Superior temporal gyrus (tissue), 1 donor: ENCODE measurements at regions not wholly inside any gene's neighbourhood (a gene's known extent, or its start where the extent isn't known, plus 50 kb on each side); places are given as distances from the start of the nearest gene placed in this dataset.
"Not testable (repeated sequence)": the region's sequence is repeated elsewhere in the genome, so short reads cannot be mapped to it uniquely, and the experiment has no call there.

ENCODE experiments used
- DNase-seq: peaks from one replicate; pipeline ENCODE4 v3.0.0-alpha.2; 2016; ENCODE audit errors: extremely low spot score

DNA sequence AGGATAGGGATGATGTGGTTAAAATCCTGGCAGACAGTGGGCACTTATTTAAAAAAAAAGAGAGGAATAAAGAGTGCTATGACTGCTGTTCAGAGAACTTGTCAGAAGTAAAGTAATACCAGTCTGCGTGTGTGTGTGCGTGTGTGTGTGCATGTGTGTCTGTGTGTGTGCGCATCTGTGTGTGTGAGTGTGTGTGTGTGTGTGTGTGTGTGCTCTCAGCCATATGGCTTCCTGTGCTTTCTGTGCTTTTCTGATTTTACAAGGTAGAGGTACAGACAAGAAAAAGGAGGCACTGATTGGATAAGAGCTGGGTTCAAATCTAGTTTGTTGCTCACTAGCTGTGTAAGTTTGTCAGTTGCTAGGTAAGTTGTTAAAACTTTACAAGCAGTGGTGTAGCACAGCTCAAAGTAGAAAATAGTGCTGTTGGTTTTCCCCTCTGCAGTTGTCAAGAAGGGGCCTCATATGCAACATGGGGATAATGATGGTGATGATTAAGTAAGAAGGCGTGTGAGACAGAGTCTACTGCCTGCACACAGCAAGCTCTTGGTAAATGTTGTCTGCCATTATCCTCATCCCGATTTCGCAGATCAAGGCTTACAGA, 155.3 kb upstream of the ZNF217 start:
- no peak for DNase-seq

- no peak for DNase-seq
Observed at GRCh38 chr20:53748176-53748575, 154.5 kb upstream of the ZNF217 start.

DNA sequence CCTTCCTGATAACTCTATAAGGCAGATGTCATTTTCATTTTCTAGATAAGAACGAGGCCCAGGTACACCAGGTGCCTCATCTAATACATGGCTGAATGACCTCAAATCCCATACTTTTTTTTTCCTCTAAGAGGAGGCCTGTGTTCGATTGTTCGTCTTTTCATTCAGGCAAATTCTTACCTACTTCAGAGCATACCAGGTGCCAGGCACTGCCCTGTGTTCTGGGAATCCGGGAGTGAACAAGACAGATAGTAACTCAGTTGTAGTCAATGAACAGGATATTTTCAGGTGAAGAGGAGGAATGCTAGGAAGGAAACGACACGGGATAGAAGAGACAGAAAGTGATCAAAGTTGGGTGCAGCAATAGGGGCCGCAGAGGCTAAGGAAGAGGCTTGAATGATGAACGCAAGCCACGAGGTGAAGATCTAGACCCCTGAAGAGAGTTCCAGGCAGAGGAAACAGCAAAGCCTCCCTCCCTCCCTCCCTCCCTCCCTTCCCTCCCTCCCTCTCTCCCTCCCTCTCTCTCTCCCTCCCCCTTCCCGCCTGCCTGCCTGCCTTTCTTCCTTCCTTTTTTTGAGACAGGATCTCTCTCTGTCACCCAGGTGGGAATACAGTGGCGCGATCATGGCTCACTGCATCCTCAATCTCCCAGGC, 150.1 kb upstream of the ZNF217 start:
- no peak for DNase-seq

DNA sequence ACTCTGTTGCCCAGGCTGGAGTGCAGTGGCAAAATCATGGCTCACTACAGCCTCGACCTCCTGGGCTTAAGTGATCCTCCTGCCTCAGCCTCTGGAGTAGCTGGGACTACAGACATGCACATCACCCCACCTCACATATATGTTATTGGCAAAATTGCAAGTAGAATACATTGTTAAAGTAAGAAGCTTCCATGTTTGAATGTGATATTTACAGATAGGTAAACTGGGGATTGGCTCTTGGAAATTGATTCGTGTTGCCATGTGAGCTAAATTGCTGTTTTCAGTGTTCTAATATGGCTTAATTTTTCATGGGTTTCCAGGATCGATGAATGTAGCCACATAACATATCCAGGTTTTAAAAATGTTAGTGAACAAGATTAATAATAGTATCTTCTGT, 149.0 kb upstream of the ZNF217 start:
- DNase-seq, result no peak

GRCh38 chr20:53741726-53742028, 148.0 kb upstream of the ZNF217 start:
- DNase-seq, result no peak

- no peak for DNase-seq
Observed at GRCh38 chr20:53739799-53740785, 146.5 kb upstream of the ZNF217 start.

- DNase-seq, result no peak
Observed at GRCh38 chr20:53738945-53739798, 145.5 kb upstream of the ZNF217 start.

DNA sequence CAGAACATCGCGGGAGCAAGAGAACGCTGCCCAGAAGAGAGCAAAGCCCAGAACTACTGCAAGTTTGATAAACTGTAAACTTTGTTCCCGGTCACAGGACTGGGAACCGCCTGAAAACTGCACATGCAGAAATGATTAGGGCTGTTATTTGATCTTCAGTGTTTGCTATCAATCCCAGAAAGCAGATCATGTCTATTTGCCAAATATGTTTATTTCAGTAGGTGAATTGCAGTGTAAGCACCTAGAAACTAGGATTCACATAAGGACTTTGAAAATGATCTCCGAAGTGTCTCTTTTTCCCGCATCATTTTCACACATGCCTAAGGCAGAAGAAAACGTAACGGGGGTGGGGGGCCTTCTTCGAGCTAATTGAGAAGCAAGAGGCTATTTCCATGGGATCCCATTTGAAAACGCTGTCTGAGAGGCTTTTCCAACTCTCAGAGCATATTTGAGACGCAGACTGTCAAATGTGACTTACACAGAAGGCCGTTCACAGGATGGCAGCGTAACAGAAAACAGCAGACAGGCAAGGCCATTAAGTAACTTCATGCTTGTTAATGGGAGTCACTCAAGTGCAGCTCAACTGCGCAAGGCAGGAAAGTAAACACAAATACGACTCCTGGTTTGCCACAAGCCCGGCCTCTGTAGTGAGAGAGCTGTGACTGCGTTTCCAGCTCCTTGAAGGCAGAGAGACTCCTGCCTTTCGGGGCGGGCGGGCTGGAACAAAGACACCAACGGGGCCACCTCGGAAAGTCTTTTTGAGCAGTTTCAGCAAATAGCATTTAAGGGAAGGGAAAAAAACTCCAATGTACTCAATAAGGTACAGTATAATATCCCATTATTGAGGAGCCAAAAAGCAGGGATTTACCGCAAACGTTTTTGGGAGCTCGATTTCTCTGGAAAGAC, 144.7 kb upstream of the ZNF217 start:
- peak; percentile 47 for DNase-seq

DNA sequence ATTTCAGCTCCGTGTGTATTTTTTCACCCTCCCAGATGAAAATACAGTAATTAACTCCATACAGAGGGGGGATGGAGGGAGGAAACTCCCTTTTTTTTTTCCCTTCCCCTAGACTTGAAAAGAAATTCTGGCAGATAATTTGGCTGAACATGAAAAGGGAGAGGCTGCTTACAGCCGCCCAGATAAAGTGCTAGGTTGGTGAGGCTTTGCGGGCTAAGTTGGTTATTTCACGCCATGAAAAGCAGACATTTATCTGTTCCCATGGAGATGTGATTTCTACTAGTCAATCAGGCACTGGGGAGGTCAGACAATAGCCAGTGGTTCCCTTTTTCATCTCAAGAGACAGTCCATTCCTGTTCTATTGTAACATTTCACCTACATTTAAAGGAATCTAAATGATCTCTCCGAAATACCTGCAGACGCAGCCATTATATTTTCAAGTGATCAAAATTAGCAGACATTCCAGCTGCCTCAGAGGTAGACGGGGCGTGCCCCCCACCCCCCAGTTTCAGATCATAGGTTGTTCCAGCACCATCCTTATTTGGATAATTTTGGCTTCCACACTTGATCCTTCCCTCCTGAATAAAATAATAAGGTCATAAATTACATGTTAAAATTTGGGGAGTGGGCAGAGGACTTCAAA, 143.9 kb upstream of the ZNF217 start:
- DNase-seq, result no peak

- no peak for DNase-seq
Observed at GRCh38 chr20:53736757-53737395, 143.2 kb upstream of the ZNF217 start.

- no peak for DNase-seq
Observed at GRCh38 chr20:53736122-53736756, 142.6 kb upstream of the ZNF217 start.

DNA sequence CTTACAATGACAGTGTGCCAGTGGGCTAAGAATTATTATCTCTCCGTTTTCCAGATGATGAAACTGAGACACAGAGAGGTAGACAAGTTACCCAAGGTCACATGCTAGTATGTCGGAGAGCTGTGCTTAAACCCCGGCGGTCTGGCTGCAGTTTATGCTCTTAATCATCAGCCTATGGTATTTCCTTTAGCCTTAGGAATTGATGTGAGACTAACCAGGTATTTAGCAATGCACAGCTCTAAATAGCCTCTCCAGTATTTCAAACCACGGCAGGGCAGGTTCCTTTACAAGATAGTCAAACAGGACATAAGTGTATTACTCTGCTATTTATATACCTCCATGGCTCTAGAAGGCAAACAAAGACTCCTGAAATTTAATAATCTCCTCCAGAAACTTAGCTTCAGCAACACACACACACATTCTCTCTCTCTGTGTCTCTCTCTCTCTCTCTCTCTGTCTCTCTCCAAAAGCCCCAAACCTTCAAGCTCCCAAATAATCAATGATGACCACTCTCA, 142.0 kb upstream of the ZNF217 start:
- DNase-seq, result no peak

GRCh38 chr20:53734006-53734688, 140.5 kb upstream of the ZNF217 start:
- DNase-seq, result no peak

- no peak for DNase-seq
Observed at GRCh38 chr20:53731595-53731994, 138.0 kb upstream of the ZNF217 start.

DNA sequence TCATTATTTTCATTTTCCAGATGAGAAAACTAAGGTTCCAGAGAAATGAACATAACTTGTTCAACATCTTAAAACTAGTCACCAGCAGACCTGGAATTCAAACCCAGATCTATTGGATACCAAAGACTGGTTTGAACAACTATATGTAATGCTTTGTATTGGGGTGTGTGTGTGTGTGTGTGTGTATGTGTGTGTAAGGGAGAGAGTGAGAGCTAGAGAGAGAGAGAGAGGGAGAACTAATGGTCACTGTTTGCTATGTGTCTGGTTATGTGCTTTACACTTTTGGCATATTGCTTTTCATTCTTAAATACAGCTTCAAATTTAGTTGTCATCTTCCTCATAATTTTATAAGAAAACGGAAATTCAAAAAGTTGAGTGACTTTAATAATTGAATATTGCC, 134.7 kb upstream of the ZNF217 start:
- DNase-seq, result no peak

DNA sequence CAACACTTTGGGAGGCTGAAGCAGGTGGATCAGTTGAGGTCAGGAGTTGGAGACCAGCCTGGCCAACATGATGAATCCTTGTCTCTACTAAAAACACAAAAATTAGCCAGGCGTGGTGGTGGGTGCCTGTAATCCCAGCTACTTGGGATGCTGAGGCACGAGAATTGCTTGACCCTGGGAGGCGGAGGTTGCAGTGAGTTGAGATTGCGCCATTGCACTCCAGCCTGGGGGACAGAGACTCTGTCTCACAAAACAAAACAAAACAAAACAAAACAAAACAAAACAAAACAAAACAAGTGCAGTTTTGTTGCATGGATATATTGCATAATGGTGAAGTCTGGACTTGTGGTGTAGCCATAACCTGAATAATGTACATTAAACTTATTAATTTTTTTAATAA, 133.6 kb upstream of the ZNF217 start:
- DNase-seq, result not testable (repeated sequence)

DNA sequence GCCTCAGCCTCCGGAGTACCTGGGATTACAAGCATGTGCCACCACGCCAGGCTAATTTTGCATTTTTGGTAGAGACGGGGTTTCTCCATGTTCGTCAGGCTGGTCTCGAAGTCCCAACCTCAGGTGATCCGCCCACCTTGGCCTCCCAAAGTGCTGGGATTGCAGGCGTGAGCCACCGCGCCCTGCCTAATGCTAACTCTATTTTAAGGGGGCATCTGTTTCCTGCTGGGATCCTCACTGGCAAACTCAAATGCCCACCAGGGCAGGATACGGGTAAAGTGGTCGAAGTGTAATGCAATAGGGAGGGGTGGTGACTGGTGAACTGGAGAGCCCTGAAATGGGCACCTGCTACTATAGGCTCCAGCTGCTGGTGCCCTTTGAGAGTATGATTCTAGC, 131.9 kb upstream of the ZNF217 start:
- no peak for DNase-seq

DNA sequence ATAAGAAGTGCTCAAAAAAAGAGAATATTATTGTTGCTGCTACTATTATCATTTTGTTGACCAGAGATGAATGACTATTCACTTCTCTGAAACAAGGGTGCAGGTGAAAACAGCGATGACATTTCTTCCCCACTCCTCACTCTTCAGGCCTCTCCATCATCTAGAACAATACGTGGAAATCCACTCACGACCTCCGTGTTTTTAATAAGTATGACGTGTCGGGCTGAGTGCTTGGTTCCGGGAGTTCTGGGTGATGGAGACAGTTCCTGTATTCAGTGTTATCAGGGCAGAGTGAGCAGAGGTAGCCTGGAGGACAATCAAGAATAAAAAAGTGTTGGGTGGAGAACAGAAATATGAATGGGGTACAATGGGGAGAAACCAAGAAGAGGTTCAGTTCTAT, 130.0 kb upstream of the ZNF217 start:
- DNase-seq, result no peak

DNA sequence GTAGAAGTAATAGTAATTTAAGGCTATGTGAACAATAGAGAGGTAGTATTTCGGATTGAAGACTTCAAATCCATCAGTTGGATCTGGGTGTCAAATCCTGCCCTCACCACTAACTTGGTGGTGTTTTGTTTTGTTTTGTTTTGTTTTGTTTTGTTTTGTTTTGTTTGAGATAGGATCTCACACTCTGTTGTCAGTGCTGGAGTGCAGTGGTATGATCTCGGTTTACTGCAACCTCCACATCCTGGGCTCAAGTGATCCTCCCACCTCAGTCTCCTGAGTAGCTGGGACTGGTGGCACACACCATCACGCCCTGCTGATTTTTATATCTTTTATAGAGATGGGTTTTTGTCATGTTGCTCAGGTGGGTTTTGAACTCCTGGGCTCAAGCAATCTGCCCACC, 129.4 kb upstream of the ZNF217 start:
- DNase-seq, result no peak
